COR-L47 (cell line): ENCODE measurements at regions not wholly inside any gene's neighbourhood (a gene's known extent, or its start where the extent isn't known, plus 50 kb on each side); places are given as distances from the start of the nearest gene placed in this dataset.
"Not testable (repeated sequence)": the region's sequence is repeated elsewhere in the genome, so short reads cannot be mapped to it uniquely, and the experiment has no call there.

Experiments
- DNase-seq: peaks from one replicate; lab custom pipeline; 2025; lab: John Stamatoyannopoulos, UW

- no peak for DNase-seq
These were observed 105.7 kb upstream of the PPM1H start for GRCh38 chr12:63040526-63041220.

DNA sequence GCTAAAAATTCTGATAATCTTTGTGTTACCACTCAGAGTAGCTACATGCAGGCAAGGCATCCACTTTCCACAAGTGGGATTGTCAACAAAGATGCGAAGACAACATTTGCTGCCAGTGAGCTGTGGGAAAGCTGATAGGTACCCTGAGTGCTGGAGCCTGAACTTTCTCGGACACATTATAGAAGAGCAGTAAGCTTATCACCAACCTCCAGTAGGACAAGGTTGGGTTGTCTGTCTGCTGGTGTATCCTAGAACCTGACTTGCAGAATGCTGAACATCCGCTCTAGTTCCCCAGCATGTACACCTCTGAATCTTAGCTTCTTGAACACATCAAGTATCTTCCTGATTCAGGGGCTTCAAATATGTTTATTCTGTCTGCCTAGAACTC, 103.8 kb upstream of the PPM1H start:
- no peak for DNase-seq

GRCh38 chr12:63037746-63038712, 103.1 kb upstream of the PPM1H start:
- peak; percentile 86 for DNase-seq

GRCh38 chr12:63036974-63037335, 102.0 kb upstream of the PPM1H start:
- no peak for DNase-seq

- DNase-seq: no peak
These were observed 101.4 kb upstream of the PPM1H start for GRCh38 chr12:63036216-63036973.

GRCh38 chr12:63034601-63035000, 99.7 kb upstream of the PPM1H start:
- DNase-seq: no peak

DNA sequence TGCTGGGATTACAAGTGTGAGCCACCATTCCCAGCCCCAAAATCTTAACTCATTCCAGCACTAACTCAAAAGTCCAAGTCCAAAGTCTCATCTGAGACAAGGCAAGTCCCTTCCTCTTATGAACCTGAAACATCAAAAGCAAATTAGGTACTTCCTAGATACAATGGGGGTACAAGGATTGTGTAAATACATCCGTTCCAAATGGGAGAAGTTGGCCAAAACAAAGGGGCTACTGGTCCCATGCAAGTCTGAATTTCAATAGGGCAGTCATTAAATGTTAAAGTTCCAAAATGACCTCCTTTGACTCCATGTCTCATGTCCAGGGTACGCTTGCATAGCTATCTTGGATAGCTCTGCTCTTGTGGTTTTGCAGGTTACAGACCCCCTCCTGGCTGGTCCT, 94.7 kb upstream of the PPM1H start:
- no peak for DNase-seq

DNA sequence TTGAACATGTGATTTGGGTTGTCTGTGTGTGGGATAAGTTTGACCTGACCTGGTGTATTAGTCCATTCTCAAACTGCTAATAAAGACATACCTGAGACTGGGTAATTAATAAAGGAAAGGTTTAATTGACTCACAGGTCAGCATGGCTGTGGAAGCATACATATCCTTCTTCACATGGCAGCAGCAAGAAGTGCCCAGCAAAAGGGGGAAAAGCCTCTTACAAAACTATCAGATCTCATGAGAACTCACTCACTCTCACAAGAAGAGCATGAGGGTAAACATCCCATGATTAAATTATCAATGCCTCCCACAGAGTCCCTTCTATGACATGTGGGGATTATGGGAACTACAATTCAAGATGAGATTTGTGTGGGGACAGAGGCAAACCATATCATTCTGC, 94.0 kb upstream of the PPM1H start:
- DNase-seq: no peak

DNA sequence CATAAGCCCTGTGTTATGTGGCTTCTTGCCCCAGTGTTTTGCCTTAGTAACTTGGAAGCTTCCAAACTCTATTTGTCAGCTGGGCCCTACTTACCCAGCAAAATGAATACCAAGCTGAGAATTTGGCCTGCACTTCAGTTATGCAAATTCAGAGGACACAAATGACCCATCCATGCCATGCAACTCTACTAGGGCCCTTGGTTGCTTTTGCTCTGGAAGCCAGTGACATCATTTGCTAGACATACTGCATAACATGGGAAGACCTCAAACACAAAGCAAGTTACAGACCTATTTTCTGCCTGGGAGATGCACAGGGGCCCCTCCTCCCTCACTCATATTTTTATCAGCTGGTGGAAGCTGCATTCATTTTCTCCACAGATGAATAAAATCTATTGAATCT, 90.2 kb upstream of the PPM1H start:
- DNase-seq: no peak

- DNase-seq: no peak
These were observed 89.0 kb upstream of the PPM1H start for GRCh38 chr12:63023926-63024325.

- no peak for DNase-seq
These were observed 86.2 kb upstream of the PPM1H start for GRCh38 chr12:63021116-63021515.

DNA sequence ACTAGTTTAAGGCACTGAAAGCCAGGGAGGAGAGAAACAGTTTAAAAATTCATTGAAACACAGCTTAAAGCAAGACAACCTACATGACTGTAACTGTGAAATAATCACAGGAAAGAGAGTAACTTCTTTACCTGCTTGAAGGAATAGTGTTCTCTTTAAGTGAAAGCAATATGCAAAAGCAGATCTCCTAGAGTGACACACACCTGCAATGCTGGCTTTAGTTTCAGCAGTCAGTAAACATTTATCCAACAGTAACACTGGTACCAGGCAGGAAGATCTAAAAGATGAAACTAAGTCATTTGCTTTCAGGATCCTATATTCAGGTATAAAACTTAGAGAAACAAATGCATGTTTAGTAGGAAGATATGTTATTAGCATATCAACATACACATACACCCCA, 85.3 kb upstream of the PPM1H start:
- DNase-seq: no peak

DNA sequence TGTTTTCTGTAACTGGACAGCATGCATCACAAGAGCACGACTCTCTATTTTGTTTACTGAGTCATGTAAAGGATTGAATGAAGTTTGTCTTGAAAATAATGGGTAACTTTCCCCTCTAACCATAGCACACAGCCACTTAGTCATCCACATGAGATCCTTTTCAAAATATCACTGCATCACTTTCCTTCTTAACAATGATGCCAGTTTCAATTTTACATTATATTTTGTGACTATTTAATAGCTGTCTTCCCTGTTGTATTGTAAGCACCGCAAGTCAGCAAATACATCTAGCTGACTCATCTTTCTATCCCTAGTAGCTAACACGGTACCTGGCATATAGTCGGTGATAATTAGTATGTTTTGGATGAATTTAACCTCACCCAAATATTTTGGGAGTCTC, 83.3 kb upstream of the PPM1H start:
- no peak for DNase-seq

- no peak for DNase-seq
These were observed 78.4 kb upstream of the PPM1H start for GRCh38 chr12:63013302-63013701.

DNA sequence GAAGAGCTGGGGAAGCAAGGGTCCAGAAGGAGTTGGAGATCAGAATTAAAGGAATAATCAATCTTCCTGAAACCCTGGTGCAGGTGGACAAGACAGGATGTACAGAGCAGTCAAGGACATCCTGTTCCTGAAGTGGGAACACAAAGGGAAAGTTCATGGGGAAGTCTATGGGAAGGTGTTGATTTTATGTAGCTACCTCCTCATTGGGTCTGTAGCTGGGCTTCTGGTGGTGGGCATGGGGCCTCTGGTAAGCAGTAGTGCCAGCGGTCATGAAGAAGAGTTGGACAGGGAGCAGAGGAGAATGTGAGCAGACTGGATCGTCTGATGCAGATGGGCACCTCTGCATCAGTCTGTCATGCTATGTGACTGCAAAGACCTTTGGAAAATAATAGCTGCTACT, 75.7 kb upstream of the PPM1H start:
- no peak for DNase-seq

GRCh38 chr12:63008372-63008771, 73.4 kb upstream of the PPM1H start:
- no peak for DNase-seq

DNA sequence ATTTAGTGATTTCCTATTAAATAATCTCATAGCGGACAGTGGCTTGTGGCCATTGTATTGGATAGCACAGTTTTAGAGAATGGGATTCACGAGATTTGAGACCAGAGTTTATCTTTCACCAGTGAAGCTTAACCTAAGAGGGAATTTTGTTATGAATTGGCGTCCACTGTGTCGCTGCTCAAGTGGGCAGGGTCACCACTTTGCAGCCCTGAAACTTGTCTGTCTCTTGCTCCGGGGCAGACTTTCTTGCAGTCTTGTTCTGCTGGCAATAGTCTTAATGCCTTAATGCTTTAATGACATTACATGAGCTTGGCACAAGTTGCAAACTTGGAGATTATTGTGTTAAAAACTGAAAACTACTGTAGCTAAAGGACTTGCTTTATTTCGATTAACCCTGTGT, 72.8 kb upstream of the PPM1H start:
- no peak for DNase-seq

- DNase-seq: no peak
These were observed 71.6 kb upstream of the PPM1H start for GRCh38 chr12:63006536-63006935.

GRCh38 chr12:63005382-63005781, 70.4 kb upstream of the PPM1H start:
- no peak for DNase-seq

- DNase-seq: no peak
These were observed 68.4 kb upstream of the PPM1H start for GRCh38 chr12:63003223-63003819.

GRCh38 chr12:63002059-63002458, 67.1 kb upstream of the PPM1H start:
- not testable (repeated sequence) for DNase-seq

GRCh38 chr12:62998454-62998853, 63.5 kb upstream of the PPM1H start:
- no peak for DNase-seq
